Liver (tissue), 8 donors: ENCODE measurements at regions not wholly inside any gene's neighbourhood (a gene's known extent, or its start where the extent isn't known, plus 50 kb on each side); places are given as distances from the start of the nearest gene placed in this dataset.

Source experiments
- DNase-seq: peaks from one replicate; pipeline ENCODE4 v3.0.0-alpha.2; 2017; ENCODE audit warnings: low spot score
- H3K27ac ChIP-seq, 2 donors: one replicate each; pipeline ENCODE4 v1.7.0; 2013; ENCODE audit warnings: inconsistent platforms in 2 of 2, low read length in 2 of 2, control low read depth in 1 of 2, low read depth in 1 of 2, mild to moderate bottlenecking in 1 of 2
- H3K27me3 ChIP-seq, 4 donors: one replicate each; pipeline versions ENCODE4 v1.6.1 to v1.7.0; 2013; ENCODE audit warnings: low read length in 3 of 4, inconsistent platforms in 1 of 4, mild to moderate bottlenecking in 1 of 4, moderate library complexity in 1 of 4; ENCODE audit not compliant: control insufficient read depth in 4 of 4, insufficient read depth in 4 of 4
- H3K36me3 ChIP-seq, 4 donors: one replicate each; pipeline versions ENCODE4 v1.6.1 to v1.7.0; 2013; ENCODE audit warnings: low read length in 3 of 4, mild to moderate bottlenecking in 3 of 4, low read depth in 1 of 4, moderate library complexity in 1 of 4; ENCODE audit not compliant: control insufficient read depth in 4 of 4, insufficient read depth in 3 of 4
- H3K4me1 ChIP-seq, 4 donors: one replicate each; pipeline versions ENCODE4 v1.6.1 to v1.7.0; 2013; ENCODE audit warnings: low read length in 3 of 4, mild to moderate bottlenecking in 3 of 4, moderate library complexity in 1 of 4; ENCODE audit not compliant: control insufficient read depth in 4 of 4, insufficient read depth in 4 of 4
- H3K4me3 ChIP-seq, 3 donors: one replicate each; pipeline versions ENCODE4 v1.6.1 to v1.7.0; 2013; ENCODE audit warnings: low read length in 3 of 3, control low read depth in 1 of 3, low read depth in 1 of 3, mild to moderate bottlenecking in 1 of 3
- H3K9ac ChIP-seq, 2 donors: one replicate each; pipeline ENCODE4 v1.7.0; 2013; ENCODE audit warnings: low read length in 2 of 2, mild to moderate bottlenecking in 2 of 2, moderate library complexity in 2 of 2, control low read depth in 1 of 2, low read depth in 1 of 2
- H3K9me3 ChIP-seq, 4 donors: one replicate each; pipeline versions ENCODE4 v1.6.1 to v1.7.0; 2013; ENCODE audit warnings: low read length in 3 of 4; ENCODE audit not compliant: control insufficient read depth in 4 of 4
- EGR1 ChIP-seq, 2 donors: IDR thresholded peaks; 2 replicates each; pipeline ENCODE4 v1.6.1; 2016 to 2018; ENCODE audit warnings: antibody characterized with exemption in 2 of 2, low read depth in 2 of 2
- FOXA1 ChIP-seq: IDR thresholded peaks from 2 replicates; pipeline ENCODE4 v1.6.1; 2016; ENCODE audit warnings: antibody characterized with exemption
- FOXA2 ChIP-seq: IDR thresholded peaks from 2 replicates; pipeline ENCODE4 v1.6.1; 2016; ENCODE audit warnings: antibody characterized with exemption
- GABPA ChIP-seq, 2 donors: IDR thresholded peaks in 1 of 2; conservative IDR thresholded peaks in 1 of 2; 2 replicates each; pipeline ENCODE4 v1.6.1; 2016; ENCODE audit warnings: antibody characterized with exemption in 2 of 2, mild to moderate bottlenecking in 1 of 2, moderate library complexity in 1 of 2
- HNF4A ChIP-seq, 2 donors: conservative IDR thresholded peaks; 2 replicates each; pipeline ENCODE4 v1.6.1; 2016; ENCODE audit warnings: antibody characterized with exemption in 2 of 2, mild to moderate bottlenecking in 2 of 2
- HNF4G ChIP-seq: IDR thresholded peaks from 2 replicates; pipeline ENCODE4 v1.6.1; 2016; ENCODE audit warnings: antibody characterized with exemption
- JUND ChIP-seq, 2 donors: IDR thresholded peaks; 2 replicates each; pipeline ENCODE4 v1.6.1; 2016; ENCODE audit warnings: antibody characterized with exemption in 2 of 2
- MAX ChIP-seq: IDR thresholded peaks from 2 replicates; pipeline ENCODE4 v1.6.1; 2016; ENCODE audit warnings: antibody characterized with exemption
- NR2F2 ChIP-seq: IDR thresholded peaks from 2 replicates; pipeline ENCODE4 v1.6.1; 2016; ENCODE audit warnings: antibody characterized with exemption
- RAD21 ChIP-seq, 2 donors: IDR thresholded peaks; 2 replicates each; pipeline ENCODE4 v1.6.1; 2016; ENCODE audit warnings: antibody characterized with exemption in 2 of 2, mild to moderate bottlenecking in 2 of 2
- REST ChIP-seq: IDR thresholded peaks from 2 replicates; pipeline ENCODE4 v1.6.1; 2016; ENCODE audit warnings: antibody characterized with exemption, mild to moderate bottlenecking
- RXRA ChIP-seq, 2 donors: IDR thresholded peaks; 2 replicates each; pipeline ENCODE4 v1.6.1; 2017 to 2018; ENCODE audit warnings: antibody characterized with exemption in 2 of 2, mild to moderate bottlenecking in 1 of 2
- SP1 ChIP-seq: IDR thresholded peaks from 2 replicates; pipeline ENCODE4 v1.6.1; 2018; ENCODE audit warnings: antibody characterized with exemption, mild to moderate bottlenecking
- TAF1 ChIP-seq: conservative IDR thresholded peaks from 2 replicates; pipeline ENCODE4 v1.6.1; 2016; ENCODE audit warnings: antibody characterized with exemption, mild to moderate bottlenecking
- YY1 ChIP-seq: IDR thresholded peaks from 2 replicates; pipeline ENCODE4 v1.6.1; 2016; ENCODE audit warnings: antibody characterized with exemption, mild to moderate bottlenecking
- WGBS: extraction: QIAGEN DNeasy Blood & Tissue Kit; methylation state at CpG from one replicate; pipeline ENCODE4 v1.1.7; 2013; 5-methylcytosine and 5-hydroxymethylcytosine counted together
- TF ChIP-seq, protein P1 (sequence below): fragments of 150-350 bp; IDR thresholded peaks from 2 replicates; pipeline ENCODE4 v1.5.1; 2017; ENCODE audit warnings: improper control_type of control experiment, low read depth, low read length; ENCODE audit not compliant: missing input control
- TF ChIP-seq, protein P2 (sequence below): IDR thresholded peaks from 2 replicates; pipeline ENCODE4 v1.6.1; 2016; ENCODE audit warnings: antibody characterized with exemption
- TF ChIP-seq, protein P3 (sequence below): IDR thresholded peaks from 2 replicates; pipeline ENCODE4 v1.6.1; 2016; ENCODE audit warnings: antibody characterized with exemption
- donor health status: healthy.
- donor health status: healthy.
- donor health status: healthy.
- donor health status: healthy.
- donor health status: healthy.

DNA sequence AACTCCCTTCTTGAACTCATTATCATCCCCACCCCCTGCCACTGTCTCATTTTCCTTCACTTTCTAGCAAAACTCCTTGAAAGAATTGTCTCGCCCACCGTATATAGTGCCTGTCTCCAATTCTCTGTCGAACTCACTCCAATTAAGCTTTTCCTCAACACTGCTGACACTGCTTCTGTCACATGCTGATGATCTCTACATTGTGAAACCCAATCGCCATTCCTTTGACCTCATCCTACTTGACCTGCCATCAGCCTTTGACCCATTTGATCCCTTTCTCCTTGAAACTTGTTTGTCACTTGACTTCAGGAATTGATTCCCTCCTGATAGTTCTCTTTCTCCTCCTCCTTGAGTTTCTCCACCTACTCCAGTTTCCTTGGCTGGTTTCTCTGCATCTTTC lies 54.8 kb downstream of the CCDC71L start:
- Histone ChIP-seq H3K9ac (no peak overlapping the region), H3K36me3 (no peaks in the 10 kb centered on the region), H3K27ac (no peak overlapping the region), H3K4me3 (no peak overlapping the region), H3K9me3 (no peaks in the 10 kb centered on the region), H3K27me3 (no peaks in the 10 kb centered on the region), H3K4me1 (peaks cover 0 to 4% (median under 1%) of the 10 kb centered on the region in 4 donors)
- no peak for TF ChIP-seq RAD21 (IDR thresholded peaks at IDR 0.05)
- no peak for TF ChIP-seq REST
- TF ChIP-seq HNF4A (conservative IDR thresholded peaks at IDR 0.05) = no peak
- TF ChIP-seq, protein P1, sequence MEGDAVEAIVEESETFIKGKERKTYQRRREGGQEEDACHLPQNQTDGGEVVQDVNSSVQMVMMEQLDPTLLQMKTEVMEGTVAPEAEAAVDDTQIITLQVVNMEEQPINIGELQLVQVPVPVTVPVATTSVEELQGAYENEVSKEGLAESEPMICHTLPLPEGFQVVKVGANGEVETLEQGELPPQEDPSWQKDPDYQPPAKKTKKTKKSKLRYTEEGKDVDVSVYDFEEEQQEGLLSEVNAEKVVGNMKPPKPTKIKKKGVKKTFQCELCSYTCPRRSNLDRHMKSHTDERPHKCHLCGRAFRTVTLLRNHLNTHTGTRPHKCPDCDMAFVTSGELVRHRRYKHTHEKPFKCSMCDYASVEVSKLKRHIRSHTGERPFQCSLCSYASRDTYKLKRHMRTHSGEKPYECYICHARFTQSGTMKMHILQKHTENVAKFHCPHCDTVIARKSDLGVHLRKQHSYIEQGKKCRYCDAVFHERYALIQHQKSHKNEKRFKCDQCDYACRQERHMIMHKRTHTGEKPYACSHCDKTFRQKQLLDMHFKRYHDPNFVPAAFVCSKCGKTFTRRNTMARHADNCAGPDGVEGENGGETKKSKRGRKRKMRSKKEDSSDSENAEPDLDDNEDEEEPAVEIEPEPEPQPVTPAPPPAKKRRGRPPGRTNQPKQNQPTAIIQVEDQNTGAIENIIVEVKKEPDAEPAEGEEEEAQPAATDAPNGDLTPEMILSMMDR = no peak
- TF ChIP-seq, protein P2, sequence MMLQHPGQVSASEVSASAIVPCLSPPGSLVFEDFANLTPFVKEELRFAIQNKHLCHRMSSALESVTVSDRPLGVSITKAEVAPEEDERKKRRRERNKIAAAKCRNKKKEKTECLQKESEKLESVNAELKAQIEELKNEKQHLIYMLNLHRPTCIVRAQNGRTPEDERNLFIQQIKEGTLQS = no peak
- no peak for TF ChIP-seq TAF1
- no peak for TF ChIP-seq MAX
- TF ChIP-seq HNF4G = no peak
- no peak for TF ChIP-seq EGR1 (IDR thresholded peaks at IDR 0.05; ENCODE audit: low read depth in 2 of 2)
- TF ChIP-seq GABPA (IDR thresholded peaks at IDR 0.05 in 1 of 2, conservative IDR thresholded peaks at IDR 0.05 in 1 of 2) = no peak
- TF ChIP-seq NR2F2 = no peak
- TF ChIP-seq, protein P3, sequence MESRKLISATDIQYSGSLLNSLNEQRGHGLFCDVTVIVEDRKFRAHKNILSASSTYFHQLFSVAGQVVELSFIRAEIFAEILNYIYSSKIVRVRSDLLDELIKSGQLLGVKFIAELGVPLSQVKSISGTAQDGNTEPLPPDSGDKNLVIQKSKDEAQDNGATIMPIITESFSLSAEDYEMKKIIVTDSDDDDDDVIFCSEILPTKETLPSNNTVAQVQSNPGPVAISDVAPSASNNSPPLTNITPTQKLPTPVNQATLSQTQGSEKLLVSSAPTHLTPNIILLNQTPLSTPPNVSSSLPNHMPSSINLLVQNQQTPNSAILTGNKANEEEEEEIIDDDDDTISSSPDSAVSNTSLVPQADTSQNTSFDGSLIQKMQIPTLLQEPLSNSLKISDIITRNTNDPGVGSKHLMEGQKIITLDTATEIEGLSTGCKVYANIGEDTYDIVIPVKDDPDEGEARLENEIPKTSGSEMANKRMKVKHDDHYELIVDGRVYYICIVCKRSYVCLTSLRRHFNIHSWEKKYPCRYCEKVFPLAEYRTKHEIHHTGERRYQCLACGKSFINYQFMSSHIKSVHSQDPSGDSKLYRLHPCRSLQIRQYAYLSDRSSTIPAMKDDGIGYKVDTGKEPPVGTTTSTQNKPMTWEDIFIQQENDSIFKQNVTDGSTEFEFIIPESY = no peak
- no peak for TF ChIP-seq FOXA1
- TF ChIP-seq FOXA2 = no peak
- no peak for TF ChIP-seq RXRA (IDR thresholded peaks at IDR 0.05)
- TF ChIP-seq JUND (IDR thresholded peaks at IDR 0.05) = no peak
- TF ChIP-seq SP1 = no peak
- no peak for TF ChIP-seq YY1
- no peak for DNase-seq
- WGBS = 85% methylated on average over 4 of the region's 4 CpGs
